HG02798 (cell line): ENCODE measurements at regions not wholly inside any gene's neighbourhood (a gene's known extent, or its start where the extent isn't known, plus 50 kb on each side); places are given as distances from the start of the nearest gene placed in this dataset.

ENCODE experiments used
- ATAC-seq: cut with Tn5 transposase; IDR thresholded peaks from one replicate; pipeline ENCODE4 v1.9.1; 2021; ENCODE audit warnings: mild to moderate bottlenecking; ENCODE audit not compliant: unreplicated experiment, poor library complexity

DNA sequence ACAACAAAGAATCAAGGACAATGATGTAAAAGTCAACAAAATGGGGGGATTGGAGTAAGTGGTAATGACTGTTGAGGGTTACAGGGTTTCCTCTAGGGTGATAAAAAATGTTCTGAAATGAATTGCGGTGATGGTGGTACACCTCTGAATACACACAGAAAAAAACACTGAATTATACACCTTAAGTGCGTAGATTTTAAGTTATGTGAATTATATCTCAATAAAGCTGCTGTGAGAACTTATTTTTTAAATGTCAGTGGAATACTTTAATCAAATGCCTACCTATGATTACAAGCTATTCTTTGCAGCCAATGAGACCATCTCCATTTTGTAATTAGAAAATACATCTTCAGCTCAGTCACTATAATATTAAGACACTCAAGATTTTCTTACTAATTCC lies 53.5 kb downstream of the ZNF608 start:
- ATAC-seq: no peak

GRCh38 chr5:124692324-124692723 lies 54.1 kb downstream of the ZNF608 start:
- ATAC-seq: no peak

DNA sequence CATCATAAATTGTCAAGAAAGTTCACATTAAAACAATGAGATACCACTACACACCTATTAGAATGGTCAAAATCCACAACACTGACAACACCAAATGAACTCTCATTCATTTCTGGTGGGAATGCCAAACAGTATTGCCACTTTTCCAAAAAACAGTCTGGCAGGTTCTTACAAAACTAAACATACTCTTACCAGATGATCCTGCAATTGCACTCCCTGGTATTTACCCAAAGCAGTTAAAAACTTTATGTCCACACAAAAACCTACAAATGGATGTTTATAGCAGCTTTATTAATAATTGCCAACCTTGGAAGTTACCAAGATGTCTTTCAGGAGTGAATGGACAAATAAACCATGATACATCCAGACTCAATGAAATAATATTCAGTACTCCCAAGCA lies 56.8 kb downstream of the ZNF608 start:
- no peak for ATAC-seq

DNA sequence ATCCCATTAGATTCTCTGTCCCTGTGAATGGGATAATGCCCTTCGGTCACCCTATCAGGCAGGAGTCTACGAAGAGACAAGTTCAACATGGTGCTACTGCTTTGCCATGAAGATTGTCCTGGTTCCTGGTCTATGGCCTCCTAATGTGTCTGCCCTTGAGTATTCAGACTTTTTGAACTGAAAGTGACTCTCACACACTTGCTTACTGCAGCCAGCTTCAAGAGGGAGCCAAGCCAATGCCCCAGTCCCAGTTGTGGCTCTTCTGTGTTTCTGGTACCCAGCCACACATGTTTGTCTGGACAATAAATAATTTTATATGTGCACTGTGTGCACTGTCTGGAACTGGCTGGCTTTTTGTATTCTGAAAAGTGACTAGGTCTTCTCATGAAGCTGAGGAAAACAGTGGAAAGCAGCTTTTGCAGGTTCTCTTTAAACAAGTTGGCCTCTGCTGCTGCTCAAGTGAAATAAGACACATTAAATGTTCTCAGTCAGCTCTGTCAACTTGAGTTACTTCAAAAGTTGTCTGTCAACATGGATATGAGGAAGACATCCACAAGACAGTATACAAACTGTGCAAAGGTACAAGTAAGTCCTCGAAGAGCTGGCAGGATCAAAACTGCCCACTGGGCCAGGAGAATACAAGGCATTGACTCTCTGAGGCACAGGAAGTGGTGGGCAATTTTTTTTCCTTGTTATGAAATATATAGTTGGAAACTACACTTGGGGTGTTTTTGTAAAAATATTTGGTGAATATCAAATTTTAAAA lies 60.0 kb downstream of the ZNF608 start:
- ATAC-seq: no peak

GRCh38 chr5:124685404-124685930 lies 61.0 kb downstream of the ZNF608 start:
- no peak for ATAC-seq

DNA sequence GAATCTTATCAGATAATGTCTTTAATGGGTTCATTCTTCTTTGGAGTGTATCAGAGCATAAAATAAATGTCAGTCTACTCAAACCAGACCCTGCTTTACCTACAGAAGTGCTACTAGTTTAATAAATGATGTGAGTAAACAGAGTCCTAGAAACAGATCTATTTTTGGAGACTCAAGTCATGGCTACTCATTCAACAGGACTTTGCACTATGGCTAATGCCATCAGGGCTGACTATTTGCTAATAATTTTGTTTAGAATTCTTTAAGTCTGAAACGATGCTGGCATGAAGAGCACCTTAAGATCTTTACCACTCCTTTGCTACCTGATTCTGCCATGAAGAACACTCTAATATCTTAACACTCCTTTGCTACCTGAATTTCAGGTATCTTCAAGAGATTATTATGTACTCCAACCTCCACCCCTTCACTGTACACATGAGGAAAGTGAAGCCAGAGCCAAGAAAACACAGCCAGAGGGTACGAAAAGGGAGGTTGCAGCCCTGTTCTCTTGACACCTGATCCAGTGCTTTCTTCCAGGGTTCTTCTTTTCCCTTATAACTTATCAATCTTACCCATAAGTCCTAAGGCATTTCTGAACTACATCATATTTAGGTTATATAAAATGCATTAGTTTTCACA lies 62.4 kb downstream of the ZNF608 start:
- no peak for ATAC-seq

DNA sequence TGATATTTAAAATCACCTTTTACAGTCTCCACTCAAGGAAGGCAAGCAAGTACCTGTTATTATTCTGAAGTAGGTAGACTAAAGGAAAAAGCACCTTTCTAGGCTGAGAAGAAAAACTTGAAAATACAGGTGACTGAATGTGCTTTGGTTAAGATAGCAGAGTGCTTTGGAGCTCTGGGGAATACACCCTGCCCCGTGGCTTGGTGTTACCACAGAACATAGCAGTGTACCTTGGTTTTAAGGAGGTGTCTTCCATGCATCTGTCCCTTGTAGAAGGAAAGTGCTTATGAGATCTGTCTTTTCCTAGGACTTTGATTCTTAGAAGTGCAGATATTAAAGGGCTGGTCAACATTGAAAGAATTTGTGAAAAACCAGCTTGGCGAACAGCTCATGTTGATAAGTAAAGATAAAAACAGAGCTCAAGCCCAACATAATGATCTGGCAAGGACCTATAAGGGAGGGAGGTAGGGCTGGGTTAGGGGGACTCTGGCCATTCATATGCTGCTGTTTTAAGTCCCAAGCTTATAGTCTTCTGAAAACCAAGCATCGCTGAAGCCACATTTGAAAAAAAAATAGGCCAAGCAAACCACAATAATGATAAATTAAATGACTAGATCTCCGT lies 66.8 kb downstream of the ZNF608 start:
- ATAC-seq: no peak

- no peak for ATAC-seq
Observed at GRCh38 chr5:124678922-124679519, 67.4 kb downstream of the ZNF608 start.

DNA sequence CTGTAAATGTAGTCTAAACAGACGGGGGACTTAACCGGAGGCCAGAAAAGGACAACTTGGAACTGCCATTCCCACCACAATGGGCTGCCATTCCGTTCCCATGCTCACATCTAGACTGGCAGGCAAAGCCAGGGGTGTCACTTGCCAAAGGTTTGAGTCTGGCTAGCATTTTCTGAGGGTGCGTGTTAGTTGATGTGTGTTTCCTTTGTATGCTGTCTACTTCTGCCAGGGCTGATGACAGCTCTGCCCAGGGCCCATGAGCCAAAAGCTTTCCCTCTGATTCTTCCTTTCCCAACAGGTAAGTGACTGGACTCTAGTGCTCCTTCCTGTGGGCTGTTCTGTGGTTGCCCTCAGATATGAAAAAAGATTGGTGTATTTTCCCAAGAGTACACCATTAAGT lies 68.0 kb downstream of the ZNF608 start:
- no peak for ATAC-seq

DNA sequence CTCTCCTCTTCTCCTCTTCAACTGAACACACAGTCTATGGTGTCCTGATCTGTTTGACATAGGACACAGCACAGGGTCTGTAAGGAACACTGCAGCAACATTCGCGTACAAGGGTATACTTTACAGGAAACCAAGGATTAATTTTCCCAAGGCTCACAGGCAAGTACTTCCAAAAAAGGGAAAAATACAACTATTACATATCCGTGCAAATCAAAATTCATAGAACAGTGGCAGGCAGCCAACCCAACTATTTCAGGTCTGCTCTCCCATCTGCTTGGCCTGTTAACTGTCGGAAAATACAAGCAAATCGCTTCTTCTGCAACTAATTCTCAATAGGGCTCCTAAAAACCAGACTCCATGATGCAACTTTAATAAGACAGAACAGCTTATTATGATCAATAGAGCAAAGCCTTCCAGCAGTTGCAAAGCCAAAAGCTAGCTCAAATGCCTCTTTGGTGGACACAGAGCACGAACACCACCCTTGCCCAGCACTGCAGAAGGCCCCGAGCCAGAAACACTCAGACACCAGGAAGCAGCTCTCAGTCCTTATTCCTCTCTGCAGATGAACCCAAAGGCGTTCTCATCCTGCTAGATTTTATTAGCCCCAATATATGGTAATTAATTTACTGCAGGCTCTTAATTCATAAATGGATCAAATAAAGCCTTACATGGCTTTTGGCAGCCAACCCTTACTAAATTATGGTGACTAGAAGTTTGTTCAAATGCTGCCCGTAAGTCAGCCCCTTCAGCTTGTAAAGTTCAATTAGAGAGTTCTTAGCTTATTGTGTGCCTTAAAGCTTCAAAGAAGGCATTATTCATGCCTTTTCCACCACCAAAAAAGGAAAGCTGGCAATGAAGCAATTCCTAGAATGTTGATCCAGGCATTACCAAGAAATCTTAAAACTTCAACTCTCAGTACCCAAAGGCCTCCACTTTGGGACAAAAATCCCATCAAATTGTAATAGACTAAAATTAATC lies 68.8 kb downstream of the ZNF608 start:
- no peak for ATAC-seq

- no peak for ATAC-seq
Observed at GRCh38 chr5:124675931-124676846, 70.2 kb downstream of the ZNF608 start.

GRCh38 chr5:124671193-124671592 lies 75.2 kb downstream of the ZNF608 start:
- no peak for ATAC-seq

DNA sequence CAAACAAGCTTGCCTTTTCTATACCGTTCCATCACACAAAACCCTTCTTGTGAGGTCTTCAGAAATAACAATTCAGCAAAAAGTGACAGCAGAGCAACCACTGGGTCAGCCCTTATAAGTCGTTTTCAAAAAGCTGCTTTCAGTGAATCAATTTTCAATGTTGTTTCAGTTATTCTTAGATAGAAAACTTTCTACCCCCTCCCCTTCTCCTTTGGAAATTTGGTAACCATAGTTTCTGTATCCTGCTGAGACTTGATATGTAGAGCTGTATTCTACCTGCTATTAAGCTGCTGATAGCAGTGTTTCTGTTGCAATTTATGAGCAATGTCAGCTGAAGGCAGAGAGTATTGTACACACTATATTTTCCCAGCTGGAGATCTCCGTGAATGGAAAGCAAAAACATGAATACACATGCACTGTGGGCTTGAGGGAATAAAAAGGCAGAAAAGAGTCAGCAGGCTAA lies 75.7 kb downstream of the ZNF608 start:
- no peak for ATAC-seq

DNA sequence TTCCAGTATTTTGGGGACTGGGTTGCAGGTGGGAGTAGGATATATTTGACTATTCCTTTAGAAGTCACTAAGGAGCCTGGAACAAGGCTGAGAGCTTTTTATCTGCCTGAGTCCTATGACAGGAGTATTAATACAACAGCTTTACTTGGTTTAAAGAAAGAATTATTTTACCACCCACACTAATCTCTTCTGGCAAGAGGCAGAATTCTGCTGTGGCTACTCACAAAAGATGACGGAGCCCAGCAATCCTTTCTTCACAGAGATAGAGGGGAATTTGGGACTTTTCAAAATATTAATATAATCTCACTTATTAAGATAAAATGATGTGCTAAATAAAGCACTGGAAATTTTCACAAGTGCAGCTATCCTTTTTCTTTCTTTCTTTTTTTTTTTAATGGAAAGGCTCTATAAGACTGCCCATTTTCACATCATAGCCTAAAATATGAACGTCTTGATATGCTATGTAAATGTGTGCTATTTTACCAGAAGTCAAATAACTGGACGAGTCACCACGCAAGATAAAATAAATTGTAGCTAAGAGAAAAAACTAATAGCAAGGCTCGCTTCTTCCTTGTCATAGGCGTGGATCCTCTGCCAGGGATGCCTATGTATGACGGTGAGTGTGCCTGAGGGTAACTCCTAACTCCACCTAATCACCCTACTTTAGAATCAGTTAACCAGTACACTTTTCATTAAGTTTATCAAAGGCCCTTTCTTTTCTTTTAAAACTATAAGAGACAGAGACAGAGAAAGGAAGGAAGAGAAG lies 76.3 kb downstream of the ZNF608 start:
- no peak for ATAC-seq

GRCh38 chr5:124669300-124669648 lies 77.2 kb downstream of the ZNF608 start:
- ATAC-seq: no peak

- ATAC-seq: no peak
Observed at GRCh38 chr5:124668353-124669299, 77.8 kb downstream of the ZNF608 start.

DNA sequence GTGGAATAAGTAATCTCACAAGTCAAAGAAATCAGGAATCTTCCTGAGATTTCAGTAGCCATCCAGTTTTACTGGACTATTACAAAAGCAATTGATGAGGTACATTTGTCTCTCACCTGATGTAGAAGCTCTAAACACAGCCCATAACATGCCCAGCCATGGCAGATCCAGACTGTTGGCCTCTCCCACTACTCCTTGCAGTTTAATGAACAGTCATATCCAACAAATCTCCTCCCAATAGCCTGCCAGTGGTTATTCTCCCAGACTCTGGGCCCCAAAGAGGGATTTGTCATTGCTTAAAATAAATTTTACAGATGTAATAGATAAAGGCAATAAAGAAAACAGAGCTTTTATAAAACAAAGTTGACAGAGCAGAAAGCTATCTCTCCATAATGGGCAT lies 80.8 kb downstream of the ZNF608 start:
- no peak for ATAC-seq
